HUDEP-2 (cell line): ENCODE measurements at regions not wholly inside any gene's neighbourhood (a gene's known extent, or its start where the extent isn't known, plus 50 kb on each side); places are given as distances from the start of the nearest gene placed in this dataset.
"Not testable (repeated sequence)": the region's sequence is repeated elsewhere in the genome, so short reads cannot be mapped to it uniquely, and the experiment has no call there.

ENCODE experiments used
- DNase-seq, 76 experiments: peaks; one replicate each; lab custom pipeline; 2025; ENCODE audit not compliant: unreplicated experiment in 76 of 76; lab: John Stamatoyannopoulos, UW

DNA sequence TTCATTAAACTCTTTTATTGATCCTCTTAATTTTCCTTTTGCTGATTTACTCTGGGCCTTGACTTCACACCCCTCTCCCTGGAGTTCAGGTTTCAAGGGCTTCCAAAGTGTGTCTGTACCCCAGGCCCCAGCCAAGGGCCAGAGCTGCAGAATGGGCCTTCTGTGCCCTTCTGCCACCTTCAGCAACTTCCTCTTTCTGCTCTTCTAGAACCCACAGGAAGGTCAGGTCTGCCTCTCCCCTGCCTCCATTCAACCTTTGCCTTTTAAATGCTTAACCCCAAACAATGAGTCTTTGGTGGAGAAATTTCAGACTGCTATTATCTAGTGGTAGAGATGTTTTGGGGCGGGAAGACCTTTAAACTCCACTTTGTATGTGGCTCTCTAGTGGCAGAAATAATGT is 63.1 kb downstream of the TSN start:
- no peak for DNase-seq

DNA sequence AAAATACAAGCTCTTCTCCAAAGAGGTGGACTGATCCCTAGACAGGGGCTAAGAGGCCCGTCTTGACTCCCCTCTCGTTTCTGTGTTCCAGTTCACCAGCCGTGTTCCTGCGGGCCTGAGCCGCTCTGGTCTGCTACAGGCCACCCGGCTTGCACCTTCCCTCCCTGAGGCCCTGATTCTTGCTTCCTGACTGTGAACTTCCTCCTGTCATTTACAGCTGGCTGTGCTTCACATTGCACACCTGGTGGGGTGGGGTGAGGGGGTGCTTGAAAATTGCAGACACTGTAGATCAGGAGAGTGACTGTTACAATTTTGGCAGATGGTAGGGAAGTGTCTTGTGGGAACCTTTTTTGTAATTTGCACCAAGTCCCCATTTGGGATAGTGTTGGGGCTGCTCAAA is 64.4 kb downstream of the TSN start:
- DNase-seq = no peak

DNA sequence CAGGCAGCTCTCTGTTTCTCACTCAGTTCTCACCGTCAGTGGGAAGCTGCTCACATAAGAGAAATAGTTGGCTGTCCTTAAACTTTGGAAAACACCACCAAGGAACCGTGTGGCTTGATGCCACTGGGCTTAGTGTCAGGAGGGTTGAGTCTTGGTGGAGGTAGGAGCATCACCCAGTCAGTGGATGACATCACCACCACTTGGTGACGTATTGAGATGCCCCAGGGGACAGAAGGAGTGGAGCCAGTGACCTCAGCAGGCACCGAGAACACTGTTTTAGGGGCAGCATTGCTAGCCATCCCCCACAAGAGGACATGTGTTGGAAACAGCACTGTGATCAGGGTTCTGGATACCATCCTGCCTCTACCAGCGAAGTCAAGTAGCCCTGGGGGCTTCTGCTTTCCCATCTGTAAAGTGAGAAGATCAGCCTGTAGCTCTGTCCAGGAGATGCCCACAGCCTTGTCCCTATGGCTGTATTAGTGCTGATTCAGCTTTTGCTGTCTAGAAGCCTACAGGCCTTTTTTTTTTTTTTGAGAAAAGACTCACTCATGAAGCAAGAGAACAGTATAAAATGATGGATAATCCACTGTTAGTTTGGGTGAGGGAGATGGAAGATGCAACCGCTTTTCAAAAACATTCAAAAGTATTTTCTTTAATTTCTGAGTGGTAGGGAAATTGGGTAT is 66.2 kb downstream of the TSN start:
- DNase-seq = no peak

DNA sequence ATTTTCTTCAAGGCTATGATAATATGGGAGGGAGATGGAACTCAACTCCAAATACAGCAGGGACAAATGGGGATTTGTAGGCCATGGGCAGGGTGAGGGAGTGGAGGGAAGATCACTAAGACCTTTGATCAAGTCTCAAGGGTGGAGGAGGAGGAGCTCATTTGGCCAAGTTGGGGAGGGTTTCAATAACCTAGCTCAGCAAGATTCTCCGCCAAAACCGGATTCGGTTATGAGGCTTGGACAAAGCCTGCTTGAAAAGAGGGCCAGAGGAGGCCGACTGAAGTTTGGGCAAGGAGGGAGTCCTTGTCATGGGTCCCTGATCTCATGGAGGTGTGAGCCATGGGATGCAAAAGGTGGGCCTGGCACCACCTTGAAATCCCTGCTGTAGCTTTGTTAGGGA is 68.8 kb downstream of the TSN start:
- no peak for DNase-seq

DNA sequence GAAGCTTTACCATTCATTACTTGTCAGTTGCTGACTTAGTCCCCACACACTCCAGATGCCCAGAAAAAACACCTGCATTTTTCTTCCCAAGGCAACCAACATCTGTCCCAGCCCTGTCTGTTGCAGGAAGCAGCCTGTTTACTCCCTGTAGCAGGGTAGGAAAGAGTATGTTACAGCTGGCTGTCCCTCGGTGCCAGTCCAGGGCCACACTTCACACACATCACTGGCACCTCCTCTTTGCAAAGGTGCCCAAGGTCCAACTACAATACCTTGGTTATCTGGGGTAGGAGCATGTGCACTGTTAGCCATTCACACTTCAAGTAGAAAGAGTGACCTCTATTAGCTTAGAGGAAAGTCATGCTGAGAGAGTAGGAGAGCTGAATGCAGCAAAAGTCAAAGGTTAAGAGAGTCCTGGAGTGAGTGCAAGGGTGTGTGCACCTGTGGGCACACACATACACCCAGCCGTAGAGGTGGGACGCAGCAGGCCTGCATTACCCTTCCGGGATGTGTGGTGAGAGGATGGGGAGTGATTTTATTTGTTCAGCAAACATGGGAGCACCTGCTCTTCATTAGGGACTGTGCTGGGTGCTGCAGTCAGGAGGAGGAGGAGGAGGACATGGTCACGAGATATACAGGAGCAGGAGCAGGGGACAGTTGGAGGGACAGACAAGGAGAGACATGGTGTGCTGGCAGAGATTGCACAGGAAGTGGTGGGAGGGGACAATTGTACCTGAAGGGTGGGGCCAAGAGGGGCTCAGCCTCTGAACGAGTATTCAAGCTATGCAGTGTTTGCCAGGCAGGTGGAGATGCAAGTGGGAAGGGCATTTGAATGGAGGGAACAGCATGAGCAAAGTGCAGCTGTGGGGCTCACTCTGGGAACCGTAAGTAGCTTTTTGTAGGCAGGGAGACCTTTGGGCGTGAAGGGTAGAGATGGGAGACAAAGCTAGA is 69.8 kb downstream of the TSN start:
- DNase-seq = no peak

DNA sequence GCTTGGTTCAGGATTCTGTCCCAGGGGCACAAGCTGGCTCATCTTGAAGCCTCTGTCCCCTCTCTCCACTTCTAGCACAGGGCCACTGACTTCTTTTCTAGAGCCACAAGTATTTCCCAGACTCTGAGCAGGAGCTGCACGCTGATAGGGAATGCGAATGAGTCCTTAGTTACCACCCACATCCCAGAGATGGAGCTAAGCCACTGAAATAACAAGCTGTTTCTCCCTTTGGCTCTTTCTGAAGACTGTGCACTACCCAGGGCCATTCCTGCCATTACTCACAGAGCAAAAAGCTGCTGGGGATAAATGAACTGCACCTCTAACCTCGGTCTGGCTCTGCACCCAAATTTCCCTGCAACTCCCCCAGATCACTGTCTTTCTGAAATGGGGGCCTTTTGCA is 70.6 kb downstream of the TSN start:
- DNase-seq = no peak

DNA sequence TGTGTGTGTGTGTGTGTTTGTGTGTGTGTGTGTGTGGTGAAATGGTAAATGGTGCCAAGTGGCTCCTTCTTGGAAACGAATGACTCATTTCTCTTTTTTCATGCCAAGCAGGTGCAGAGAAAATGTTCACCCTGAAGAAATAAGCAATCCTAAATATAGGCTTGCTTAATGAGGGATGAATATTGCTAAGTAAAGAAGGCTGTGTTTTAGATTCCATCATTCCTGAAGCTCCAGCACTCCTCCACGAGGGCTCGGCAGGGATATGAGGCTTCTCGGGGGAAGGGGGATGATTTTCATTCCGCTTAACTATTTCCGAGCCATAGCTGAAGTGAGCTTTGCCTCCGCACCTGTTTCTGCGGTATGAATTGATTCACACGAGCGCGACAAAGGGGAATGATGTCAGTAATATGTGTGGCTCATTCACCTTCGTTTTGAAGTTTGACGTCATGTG is 72.9 kb downstream of the TSN start:
- no peak for DNase-seq

DNA sequence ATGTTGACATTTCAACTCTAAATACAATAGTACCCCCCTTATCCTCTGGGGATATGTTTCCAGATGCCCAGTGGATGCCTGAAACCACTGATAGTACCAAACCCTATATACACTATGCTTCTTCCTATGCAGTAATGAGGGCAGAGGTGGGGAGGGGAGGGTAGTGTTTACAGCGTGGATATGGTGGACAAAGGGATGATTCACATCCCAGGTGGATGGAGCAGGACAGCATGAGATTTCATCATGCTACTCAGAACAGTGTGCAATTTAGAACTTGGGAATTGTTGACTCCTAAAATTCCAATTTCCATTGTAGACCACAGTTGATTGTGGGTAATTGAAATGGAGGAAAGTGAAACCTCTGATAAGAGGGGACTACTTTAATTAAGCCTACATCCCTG is 75.4 kb downstream of the TSN start:
- no peak for DNase-seq

DNA sequence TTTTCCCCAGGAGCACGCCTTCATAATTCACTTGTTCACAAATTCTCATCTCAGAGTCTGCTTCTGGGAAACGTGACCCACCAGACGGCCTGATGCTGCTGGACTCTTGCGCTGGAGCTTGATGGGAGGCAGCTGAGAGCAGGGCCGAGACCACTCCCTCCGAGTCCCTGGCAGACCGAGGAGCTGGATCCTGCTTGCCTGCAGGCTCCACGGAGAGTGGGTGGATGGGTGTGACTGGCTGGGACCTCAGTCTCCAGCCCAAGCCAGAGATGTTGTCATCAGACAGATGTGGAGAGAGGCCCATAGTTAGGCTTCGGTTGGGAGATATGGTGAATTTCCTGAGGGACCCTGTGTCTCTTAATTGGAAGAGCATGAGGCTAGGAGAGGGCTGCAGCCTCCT is 76.4 kb downstream of the TSN start:
- no peak for DNase-seq

DNA sequence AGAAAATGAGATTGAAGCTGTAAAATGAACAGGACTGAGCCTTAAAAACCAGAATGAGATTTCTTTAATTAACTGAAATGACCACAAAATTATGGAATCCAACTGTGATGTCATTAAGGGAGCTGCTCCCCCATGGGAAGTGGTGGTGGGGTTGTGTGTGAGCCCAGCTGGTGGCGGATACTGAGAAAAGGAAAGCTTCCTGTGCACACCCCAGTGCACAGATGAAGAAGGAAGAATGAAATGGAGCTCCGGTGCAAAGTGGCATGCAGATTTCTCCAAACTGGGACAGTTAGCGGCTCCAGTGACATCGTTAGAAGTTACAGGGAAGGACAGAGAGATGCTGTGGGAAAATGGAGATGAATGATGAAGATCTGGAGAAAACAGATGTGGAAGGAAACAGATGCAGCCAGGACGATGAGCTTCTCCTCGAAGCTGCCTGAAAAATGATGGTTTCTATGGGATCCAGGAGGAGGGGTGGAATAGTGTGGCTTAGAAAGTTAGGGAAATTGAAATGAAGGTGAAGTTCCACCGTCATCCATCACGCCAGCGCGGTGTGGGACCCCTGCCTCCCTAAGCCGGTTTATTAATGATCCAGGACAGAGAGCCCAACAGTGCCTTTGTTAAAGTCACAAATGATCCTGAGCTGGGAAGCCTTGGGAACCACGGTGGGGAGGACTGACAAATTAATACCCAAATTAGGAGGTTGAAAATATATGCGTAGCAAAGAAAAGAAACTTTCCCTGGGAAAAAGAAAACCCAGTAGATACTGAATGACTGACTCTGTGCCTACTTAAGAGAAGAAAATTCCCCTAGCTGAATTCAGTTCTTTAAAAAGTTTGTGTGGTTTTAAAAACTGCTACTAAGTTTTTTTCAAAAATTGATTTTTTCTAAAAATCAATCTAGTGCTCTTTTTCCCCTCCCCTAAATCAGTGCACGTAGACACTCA is 77.2 kb downstream of the TSN start:
- DNase-seq = no peak

DNA sequence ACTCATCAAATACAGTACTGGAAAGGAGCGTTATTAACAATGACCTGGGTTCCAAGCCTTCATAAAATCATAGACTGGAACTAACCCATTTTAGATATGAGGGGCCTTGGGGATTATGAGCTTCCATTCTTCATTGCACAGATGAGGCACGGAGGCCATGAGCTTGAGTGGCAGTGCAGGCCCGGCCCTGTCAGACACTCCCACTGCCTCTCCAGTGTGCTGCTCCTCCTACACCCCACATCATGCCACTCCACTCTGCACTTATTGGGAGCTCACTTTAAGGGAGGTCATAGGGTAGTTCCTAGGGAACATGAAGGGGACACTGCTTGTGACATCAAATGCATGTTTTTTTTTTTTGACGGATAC is 77.9 kb downstream of the TSN start:
- DNase-seq = no peak

DNA sequence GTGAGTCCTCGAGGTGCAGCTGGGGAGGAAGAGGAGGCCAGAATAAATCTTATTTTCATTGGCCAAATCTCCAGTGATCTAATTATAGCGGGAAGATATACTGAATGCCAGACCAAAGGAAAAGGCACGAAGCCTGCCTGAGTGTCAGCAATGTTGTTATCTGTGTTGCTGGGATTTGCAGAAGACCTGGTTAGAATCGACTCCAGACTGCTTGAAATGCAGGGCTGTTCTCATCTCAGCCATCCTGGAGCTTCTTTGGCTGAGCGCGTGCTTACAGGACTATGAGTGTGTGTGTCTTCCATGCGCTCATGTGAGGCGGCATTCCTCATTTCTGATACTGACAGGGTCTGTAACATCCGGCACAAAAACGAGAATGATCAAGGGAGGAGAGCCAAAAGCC is 81.2 kb downstream of the TSN start:
- DNase-seq = no peak

DNA sequence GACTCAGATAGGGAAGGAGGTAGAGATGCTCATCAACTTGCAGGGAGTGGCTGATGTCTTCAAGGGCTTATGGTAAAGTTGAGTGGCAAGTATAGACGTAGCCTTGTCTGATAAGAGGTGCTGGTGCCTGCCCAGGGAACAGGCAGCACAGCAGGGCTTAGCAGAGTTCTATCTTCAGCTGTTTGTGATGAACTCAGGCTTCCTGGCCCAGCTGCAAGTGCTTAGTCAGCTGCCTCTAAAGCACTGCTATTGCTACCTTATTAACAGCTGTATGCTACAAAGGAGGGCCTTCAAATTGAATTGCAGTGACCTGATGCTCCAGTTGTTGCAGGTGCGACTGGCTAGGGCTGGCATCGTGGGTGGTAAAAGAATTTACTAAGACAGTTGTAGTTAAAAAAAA is 82.1 kb downstream of the TSN start:
- no peak for DNase-seq

DNA sequence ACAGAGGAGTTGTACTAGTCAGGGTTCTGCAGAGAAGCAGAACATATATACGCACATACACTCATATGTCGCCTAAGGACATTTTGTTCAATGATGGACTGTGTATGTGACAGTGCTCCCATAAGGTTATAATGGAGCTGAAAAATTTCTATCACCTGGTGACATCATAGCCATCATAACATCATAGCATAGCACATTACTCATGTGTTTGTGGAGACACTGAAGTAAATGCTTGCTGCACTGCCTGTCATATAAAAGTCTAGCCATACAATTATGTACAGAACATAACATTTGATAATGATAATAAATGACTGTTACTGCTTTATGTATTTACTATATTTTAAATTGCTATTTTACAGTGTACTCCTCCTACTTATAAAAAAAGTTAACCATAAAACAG is 83.1 kb downstream of the TSN start:
- DNase-seq = no peak

DNA sequence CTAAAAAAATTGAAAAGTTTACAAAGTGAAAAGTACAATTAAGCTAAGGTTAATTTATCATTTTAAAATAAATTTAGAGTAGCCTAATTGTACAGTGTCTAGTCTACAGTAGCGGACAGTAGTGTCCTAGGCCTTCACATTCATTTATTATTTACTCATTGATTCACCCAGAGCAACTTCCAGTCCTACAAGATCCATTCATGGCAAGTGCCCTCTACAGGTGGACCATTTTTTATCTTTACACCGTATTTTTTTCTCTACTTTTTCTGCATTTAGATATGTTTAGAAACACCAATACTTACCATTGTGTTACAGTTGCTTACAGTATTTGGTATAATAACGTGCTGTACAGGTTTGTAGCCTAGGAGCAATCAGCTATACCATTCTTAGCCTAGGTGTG is 84.1 kb downstream of the TSN start:
- no peak for DNase-seq

DNA sequence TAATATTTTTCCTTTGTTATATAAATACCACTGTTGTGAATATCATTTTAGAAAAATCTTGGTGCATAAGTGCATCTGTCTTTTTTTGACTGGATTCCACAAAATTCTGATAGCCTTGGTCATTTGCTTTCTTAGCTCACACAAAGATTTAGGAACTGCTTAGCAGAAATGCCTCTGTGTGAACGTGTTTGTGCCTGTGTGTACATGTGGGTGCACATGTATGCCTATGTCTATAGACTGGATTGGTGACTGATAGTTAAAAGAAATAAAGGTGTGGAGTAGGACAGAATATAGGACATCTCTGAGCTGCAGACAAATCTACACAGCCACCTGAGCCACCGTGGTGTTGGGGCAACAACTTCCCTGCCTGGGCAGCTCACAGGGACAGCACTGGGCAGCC is 93.8 kb downstream of the TSN start:
- no peak for DNase-seq

DNA sequence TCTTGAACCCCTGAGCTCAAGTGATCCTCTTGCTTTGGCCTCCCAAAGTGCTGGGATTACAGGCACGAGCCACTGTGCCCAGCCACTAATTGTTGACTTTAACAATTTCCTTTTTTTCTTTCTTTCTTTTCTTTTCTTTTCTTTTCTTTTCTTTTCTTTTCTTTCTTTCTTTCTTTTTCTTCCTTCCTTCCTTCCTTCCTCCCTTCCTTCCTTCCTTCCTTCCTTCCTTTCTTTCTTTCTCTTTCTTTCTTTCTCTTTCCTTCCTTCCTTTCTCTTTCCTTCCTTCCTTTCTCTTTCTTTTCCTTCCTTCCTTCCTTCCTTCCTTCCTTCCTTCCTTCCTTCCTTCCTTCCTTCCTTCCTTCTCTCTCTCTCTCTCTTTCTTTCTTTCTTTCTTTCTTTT is 97.7 kb downstream of the TSN start:
- DNase-seq = not testable (repeated sequence)

DNA sequence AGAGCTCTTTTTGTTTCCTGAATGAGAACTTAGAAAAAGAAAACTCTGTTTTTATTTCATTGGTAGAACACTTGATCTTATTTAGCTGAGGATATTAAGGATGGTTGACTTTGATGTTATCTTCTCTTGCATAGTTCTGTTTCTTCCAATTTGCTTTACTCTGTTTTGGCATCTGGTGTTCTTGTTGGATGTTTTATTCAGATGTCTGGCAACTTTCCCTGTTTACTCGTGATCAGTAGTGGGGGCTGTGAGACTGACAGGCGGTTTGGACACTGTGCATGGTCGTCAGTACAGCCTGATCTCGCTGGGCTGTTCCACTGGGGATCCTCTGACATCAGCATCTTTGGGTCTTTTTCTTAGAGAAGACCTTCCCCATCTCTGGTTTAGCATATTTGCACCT is 100.1 kb downstream of the TSN start:
- peak in 7 of 76 experiments; percentile 5 to 42 (median 18) for DNase-seq

DNA sequence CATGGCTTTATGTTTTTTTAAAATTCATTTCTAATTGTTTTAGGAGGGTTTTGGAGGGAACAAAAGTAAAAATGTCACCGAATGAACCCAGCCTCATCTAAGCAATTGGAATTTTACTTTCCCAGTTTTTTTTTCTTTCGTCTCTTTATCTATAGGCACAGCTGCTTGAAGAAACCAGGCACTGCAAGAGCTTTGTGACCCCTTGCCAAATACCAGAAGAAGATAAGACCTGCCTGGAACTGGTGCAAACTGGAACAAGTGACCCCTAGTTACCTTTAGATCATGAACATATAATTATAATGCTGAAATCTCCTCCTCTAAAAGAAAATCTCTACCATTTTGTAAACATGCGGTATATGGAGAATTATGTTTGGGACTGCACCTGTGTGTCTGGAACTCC is 100.9 kb downstream of the TSN start:
- DNase-seq = peak in 17 of 76 experiments; percentile 2 to 55 (median 31)

DNA sequence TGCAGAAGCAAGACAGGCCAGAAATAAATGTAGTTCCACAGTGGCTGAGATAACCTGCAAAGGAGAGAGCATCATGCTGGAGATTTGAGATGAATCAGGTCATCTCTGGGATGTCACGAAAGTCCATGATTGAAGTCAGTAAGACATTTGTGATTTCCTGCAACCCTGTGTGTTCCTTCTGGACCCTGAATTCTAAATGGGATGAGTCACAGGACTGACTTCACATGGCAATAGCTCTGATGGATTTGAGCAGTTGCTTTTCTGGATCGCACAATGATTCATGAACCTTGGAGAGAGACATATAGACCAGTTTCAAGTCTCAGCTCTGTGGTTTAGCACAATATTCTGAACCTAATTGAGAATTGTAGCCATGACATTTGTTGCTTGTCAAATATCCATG is 102.9 kb downstream of the TSN start:
- DNase-seq = no peak

DNA sequence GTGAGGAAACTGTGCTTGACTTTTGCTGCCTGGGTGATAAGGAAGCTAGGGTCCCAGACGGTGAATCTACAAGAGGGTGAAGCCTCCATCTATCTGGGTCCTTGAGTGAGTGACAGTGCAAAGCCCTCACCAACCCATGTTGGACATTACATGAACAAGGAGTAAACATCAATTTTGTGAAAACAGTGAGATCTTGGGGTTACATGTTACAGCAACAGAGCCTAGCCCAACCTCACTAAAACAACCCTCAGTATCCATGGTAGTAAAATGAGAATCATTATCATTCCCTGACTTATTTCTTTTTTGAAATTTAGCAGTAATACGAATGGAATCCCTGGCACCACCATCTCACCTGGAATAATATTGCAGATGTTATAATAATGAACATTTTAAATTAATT is 103.4 kb downstream of the TSN start:
- no peak for DNase-seq
